HEK293 (cell line): ENCODE measurements at regions not wholly inside any gene's neighbourhood (a gene's known extent, or its start where the extent isn't known, plus 50 kb on each side); places are given as distances from the start of the nearest gene placed in this dataset.

Source experiments
- YY1 ChIP-seq: fragments of 450-650 bp; formaldehyde crosslinking; IDR thresholded peaks from 2 replicates; pipeline ENCODE4 v1.5.1; 2018; ENCODE audit warnings: missing biosample characterization, missing genetic modification characterization
- YY2 ChIP-seq: fragments of 450-650 bp; formaldehyde crosslinking; IDR thresholded peaks from 2 replicates; pipeline ENCODE4 v1.5.1; 2016; ENCODE audit warnings: missing biosample characterization, missing genetic modification characterization
- ZNF274 ChIP-seq, 2 experiments: fragments of 200-500 bp in 1 of 2; fragments of 450-650 bp in 1 of 2; sonication (Bioruptor generic) in 1 of 2; formaldehyde crosslinking in 1 of 2; IDR thresholded peaks; 2 replicates each; pipeline versions ENCODE4 v1.5.1 to v1.6.1; 2014 to 2016; ENCODE audit warnings: borderline replicate concordance in 1 of 2, inconsistent platforms in 1 of 2, low read length in 1 of 2, missing biosample characterization in 1 of 2, missing genetic modification characterization in 1 of 2
- ZNF37A ChIP-seq: fragments of 450-650 bp; IDR thresholded peaks from 2 replicates; pipeline ENCODE4 v1.5.1; 2018; ENCODE audit warnings: missing biosample characterization, missing genetic modification characterization

GRCh38 chr20:50260479-50261221, 70.0 kb downstream of the CEBPB start:
- TF ChIP-seq YY2 (tag by site-specific recombination) (no peak), ZNF37A (tag by site-specific recombination) (no peak), ZNF274 (IDR thresholded peaks at IDR 0.05; ENCODE audit: low read length) (no peak), ZNF274 (tag by site-specific recombination; IDR thresholded peaks at IDR 0.05; ENCODE audit: borderline replicate concordance) (no peak), YY1 (no peak)
